VCaP (cell line): ENCODE measurements at regions not wholly inside any gene's neighbourhood (a gene's known extent, or its start where the extent isn't known, plus 50 kb on each side); places are given as distances from the start of the nearest gene placed in this dataset.

Experiments
- H3K27ac ChIP-seq: fragments of 450-650 bp; 2 replicates; pipeline ENCODE4 v1.5.1; 2017
- CTCF ChIP-seq: fragments of 450-650 bp; conservative IDR thresholded peaks from 2 replicates; pipeline ENCODE4 v1.5.1; 2017; ENCODE audit warnings: mild to moderate bottlenecking, moderate library complexity

- H3K27ac ChIP-seq: no peak overlapping the region
- TF ChIP-seq CTCF: no peak
Observed at GRCh38 chr5:77855369-77855768, 79.2 kb upstream of the TBCA start.

GRCh38 chr5:77853353-77853907 lies 77.3 kb upstream of the TBCA start:
- H3K27ac ChIP-seq: no peak overlapping the region
- no peak for TF ChIP-seq CTCF

- TF ChIP-seq CTCF: no peak
- H3K27ac ChIP-seq: no peak overlapping the region
Observed at GRCh38 chr5:77852514-77853352, 76.6 kb upstream of the TBCA start.

DNA sequence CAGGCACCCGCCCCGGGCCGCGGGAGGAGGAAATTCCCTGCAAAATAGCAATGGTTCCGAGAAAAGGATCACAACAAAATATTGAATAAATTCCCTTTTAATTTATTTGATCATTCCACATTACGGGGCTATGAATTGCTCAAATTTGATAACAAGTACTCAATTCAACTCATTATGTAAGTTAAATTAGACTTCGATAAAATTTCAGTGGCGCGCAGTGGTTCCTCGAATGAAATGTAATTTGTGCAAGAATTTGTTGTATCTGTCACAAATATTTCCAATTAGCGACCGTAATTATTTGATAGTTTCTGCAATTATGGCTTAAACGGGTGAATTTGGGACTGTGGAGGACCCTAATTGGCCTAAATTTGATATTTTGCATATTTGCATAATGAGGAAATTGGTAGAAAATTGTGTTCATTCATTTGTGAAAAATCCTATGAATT lies 76.0 kb upstream of the TBCA start:
- peak overlapping the region; percentile 14; the same call in 1 of the 2 replicates for H3K27ac ChIP-seq
- no peak for TF ChIP-seq CTCF

GRCh38 chr5:77851176-77852067 lies 75.3 kb upstream of the TBCA start:
- H3K27ac ChIP-seq: peak overlapping the region; percentile 14; the same call in 1 of the 2 replicates
- no peak for TF ChIP-seq CTCF

- H3K27ac ChIP-seq: no peak overlapping the region
- no peak for TF ChIP-seq CTCF
Observed at GRCh38 chr5:77850536-77851175, 74.5 kb upstream of the TBCA start.
